ENCODE measurements at regions not wholly inside any gene's neighbourhood (a gene's known extent, or its start where the extent isn't known, plus 50 kb on each side); places are given as distances from the start of the nearest gene placed in this dataset.

DNA sequence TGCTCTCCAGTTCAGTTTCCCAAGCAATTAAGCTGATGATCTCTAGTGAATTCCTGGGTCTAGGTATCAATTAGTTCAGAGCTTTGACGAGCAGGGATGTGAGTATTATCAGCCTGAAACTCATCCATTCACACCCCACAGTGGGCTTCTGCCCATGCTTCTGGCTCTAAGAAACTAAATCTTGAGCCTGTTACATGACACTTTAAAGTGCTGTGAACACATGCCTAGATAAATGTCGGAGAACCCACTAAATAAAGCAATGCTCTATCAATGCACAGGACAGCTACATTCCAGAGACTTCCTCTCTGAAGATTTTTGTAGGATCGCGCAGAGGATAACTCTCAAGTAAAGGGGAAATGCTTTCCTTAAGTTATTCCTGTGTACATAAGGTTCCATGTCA, 356.5 kb upstream of the TNP1 start:
- TF ChIP-seq EZH2 (IDR thresholded peaks at IDR 0.05; ENCODE audit: borderline replicate concordance, low read length): no peak
- no peak for TF ChIP-seq CTCF (conservative IDR thresholded peaks at IDR 0.05 in 1 of 2, IDR thresholded peaks at IDR 0.05 in 1 of 2; ENCODE audit: extremely low read depth in 1 of 2, insufficient read depth in 1 of 2, low read depth in 1 of 2, low read length in 2 of 2)
